Endothelial cell of umbilical vein (primary cell): ENCODE measurements at regions not wholly inside any gene's neighbourhood (a gene's known extent, or its start where the extent isn't known, plus 50 kb on each side); places are given as distances from the start of the nearest gene placed in this dataset.

Experiments used
- BruUV-seq: library from RNA; stranded (reverse); fragments of 400-500 nt; replicated peaks from 2 replicates; lab custom pipeline; 2021; lab: Mats Ljungman, UMichigan
- CTCF ChIA-PET: fragments of 300-600, 350-600 bp; sonication (Branson Sonifier 250); formaldehyde crosslinking; loops from one replicate; lab custom pipeline; 2021; ENCODE audit warnings: antibody characterized with exemption, inconsistent platforms; lab: Charles Lee
- POLR2A ChIA-PET: fragments of 300-600, 350-600 bp; sonication (Branson Sonifier 250); formaldehyde crosslinking; loops from one replicate; lab custom pipeline; 2021; ENCODE audit warnings: antibody characterized with exemption, inconsistent platforms; lab: Charles Lee
- DNase-seq: peaks from one replicate; pipeline ENCODE4 v3.0.0-alpha.2; 2011; ENCODE audit warnings: low read depth, low spot score
- FAIRE-seq: peaks from 2 replicates; lab custom pipeline; 2011; peaks lifted over from hg19 to GRCh38; lab: Jason Lieb, UNC
- H2AFZ ChIP-seq: 2 replicates; pipeline ENCODE4 v1.6.0; 2012; ENCODE audit warnings: low read depth, low read length, control low read depth, inconsistent platforms
- H3K27ac ChIP-seq: 2 replicates; pipeline ENCODE4 v1.5.1; 2011; ENCODE audit warnings: low read depth, mild to moderate bottlenecking, control low read depth, low read length, moderate library complexity; ENCODE audit not compliant: insufficient read depth
- H3K27me3 ChIP-seq, 2 experiments: 2 replicates each; pipeline versions ENCODE4 v1.6.0 to v1.6.1; 2011; ENCODE audit warnings: low read length in 2 of 2, mixed read lengths in 1 of 2; ENCODE audit not compliant: control insufficient read depth in 2 of 2, insufficient read depth in 2 of 2
- H3K36me3 ChIP-seq, 2 experiments: 2 replicates in 1 of 2; 3 replicates in 1 of 2; pipeline ENCODE4 v1.5.1; 2011; ENCODE audit warnings: low read length in 2 of 2, mild to moderate bottlenecking in 1 of 2, moderate library complexity in 1 of 2; ENCODE audit not compliant: control insufficient read depth in 2 of 2, insufficient read depth in 2 of 2; ENCODE audit errors: extremely low read depth in 1 of 2
- H3K4me1 ChIP-seq: 3 replicates; pipeline ENCODE4 v1.5.1; 2011; ENCODE audit warnings: mild to moderate bottlenecking, low read length; ENCODE audit not compliant: control insufficient read depth, insufficient read depth; ENCODE audit errors: extremely low read depth
- H3K4me2 ChIP-seq: 2 replicates; pipeline ENCODE4 v1.6.1; 2011; ENCODE audit warnings: low read length, control low read depth, mixed read lengths; ENCODE audit not compliant: insufficient read depth
- H3K4me3 ChIP-seq, 3 experiments: fragments of 200-600 bp in 1 of 3; sonication (generic), shearing (Covaris generic) in 1 of 3; replicated peaks in 1 of 3; 2 replicates each; pipeline ENCODE4 v1.5.1; 2011 to 2016; ENCODE audit warnings: control low read depth in 3 of 3, low read length in 3 of 3, mild to moderate bottlenecking in 2 of 3, inconsistent platforms in 1 of 3, low read depth in 1 of 3, moderate library complexity in 1 of 3; ENCODE audit not compliant: insufficient read depth in 1 of 3
- H3K79me2 ChIP-seq: 2 replicates; pipeline ENCODE4 v1.6.0; 2012; ENCODE audit warnings: low read length, inconsistent platforms; ENCODE audit not compliant: control insufficient read depth, insufficient read depth
- H3K9ac ChIP-seq: replicated peaks from 2 replicates; pipeline ENCODE3; 2011; ENCODE audit warnings: low read length, control low read depth; ENCODE audit not compliant: insufficient read depth; ENCODE audit errors: extremely low read depth
- H3K9me1 ChIP-seq: replicated peaks from 3 replicates; pipeline ENCODE4 v1.6.0; 2011; ENCODE audit warnings: mild to moderate bottlenecking, low read length; ENCODE audit not compliant: control insufficient read depth, insufficient read depth; ENCODE audit errors: extremely low read depth
- H3K9me3 ChIP-seq: replicated peaks from 2 replicates; pipeline ENCODE4 v1.5.1; 2012; ENCODE audit warnings: low read length, inconsistent platforms; ENCODE audit not compliant: control insufficient read depth, insufficient read depth
- H4K20me1 ChIP-seq: replicated peaks from 2 replicates; pipeline ENCODE3; 2011; ENCODE audit warnings: mild to moderate bottlenecking, low read length; ENCODE audit not compliant: control insufficient read depth, insufficient read depth; ENCODE audit errors: extremely low read depth
- CTCF ChIP-seq, 2 donors: IDR thresholded peaks; 1 replicate in 1 of 2; 2 replicates in 1 of 2; pipeline ENCODE4 v1.5.1; 2011; ENCODE audit warnings: low read length in 2 of 2, mild to moderate bottlenecking in 2 of 2, moderate library complexity in 2 of 2, control low read depth in 1 of 2, inconsistent platforms in 1 of 2, low read depth in 1 of 2; ENCODE audit not compliant: insufficient read depth in 1 of 2; ENCODE audit errors: extremely low read depth in 1 of 2
- EZH2 ChIP-seq: IDR thresholded peaks from 2 replicates; pipeline ENCODE4 v1.6.1; 2012; ENCODE audit warnings: borderline replicate concordance, low read depth, mild to moderate bottlenecking, moderate library complexity, low read length, inconsistent platforms; ENCODE audit not compliant: severe bottlenecking
- FOS ChIP-seq: IDR thresholded peaks from 2 replicates; pipeline ENCODE4 v1.6.1; 2011; ENCODE audit warnings: mild to moderate bottlenecking, low read length, moderate library complexity, borderline replicate concordance; ENCODE audit not compliant: insufficient read depth
- GATA2 ChIP-seq: IDR thresholded peaks from 2 replicates; pipeline ENCODE4 v1.7.0; 2011; ENCODE audit warnings: low read depth, mild to moderate bottlenecking, moderate library complexity, mixed read lengths, low read length; ENCODE audit not compliant: insufficient read length, insufficient read depth
- JUN ChIP-seq: IDR thresholded peaks from 2 replicates; pipeline ENCODE4 v1.6.1; 2011; ENCODE audit warnings: borderline replicate concordance, low read depth; ENCODE audit not compliant: insufficient read length, insufficient read depth
- MAX ChIP-seq: IDR thresholded peaks from 2 replicates; pipeline ENCODE4 v1.6.1; 2011; ENCODE audit not compliant: insufficient read depth, insufficient read length
- MYC ChIP-seq: IDR thresholded peaks from one replicate; pipeline ENCODE4 v1.6.1; 2011; ENCODE audit warnings: mild to moderate bottlenecking, low read depth, low read length
- POLR2A ChIP-seq: IDR thresholded peaks from 2 replicates; pipeline ENCODE4 v1.6.1; 2012; ENCODE audit warnings: low read depth, mild to moderate bottlenecking, control low read depth, low read length
- POLR2AphosphoS5 ChIP-seq: IDR thresholded peaks from 2 replicates; pipeline ENCODE4 v1.6.1; 2012; ENCODE audit warnings: low read depth, mild to moderate bottlenecking, control low read depth, low read length, moderate library complexity; ENCODE audit not compliant: insufficient read depth
- dilution Hi-C: fragments of 300-500 bp; cut with MboI; formaldehyde crosslinking; loops from one replicate; pipeline ENCODE4 v1.15.0; 2019; ENCODE audit warnings: low sequenced_read_pairs; ENCODE audit not compliant: extremely low pct_ligation_motif_present
- intact Hi-C: fragments of 100-400 bp; cut with micrococcal nuclease; formaldehyde crosslinking; loops from one replicate; pipeline ENCODE4 v1.10.0; 2022

DNA sequence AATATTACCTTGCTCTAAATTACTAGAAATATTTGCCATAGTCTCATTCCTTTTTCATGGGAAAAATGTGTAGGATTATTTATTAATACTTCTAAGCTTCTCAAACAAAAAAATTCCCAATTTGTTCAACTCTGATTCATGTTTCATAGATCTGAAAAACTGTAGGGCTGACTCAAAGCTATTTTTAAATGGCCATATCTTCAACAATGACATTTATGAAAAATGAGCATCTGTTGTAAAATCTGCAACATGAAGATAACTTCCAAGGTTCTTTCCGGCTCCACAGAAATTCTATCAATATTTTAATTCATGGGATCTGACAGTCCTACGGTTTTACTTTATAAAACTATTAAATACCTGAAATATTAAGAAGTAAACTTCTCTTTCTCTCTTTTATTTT lies 192.7 kb upstream of the KCNJ16 start:
- Histone ChIP-seq H3K4me3 (no peak overlapping the region), H4K20me1 (no peaks in the 10 kb centered on the region)

More for the DNA sequence above, 192.7 kb upstream of the KCNJ16 start:
- Histone ChIP-seq H2AFZ (no peak overlapping the region), H3K27me3 (no peaks in the 10 kb centered on the region), H3K4me1 (peaks cover 17% of the 10 kb centered on the region), H3K9ac (no peak overlapping the region), H3K9me1 (no peaks in the 10 kb centered on the region), H3K79me2 (no peaks in the 10 kb centered on the region), H3K4me2 (no peak overlapping the region), H3K9me3 (no peaks in the 10 kb centered on the region), H3K36me3 (no peaks in the 10 kb centered on the region), H3K27ac (no peak overlapping the region)
- no peak for FAIRE-seq
- ChIA-PET POLR2A (no interaction called here), CTCF (no interaction called here)
- no TSS peak for BruUV-seq
- TF ChIP-seq POLR2A (no peak), JUN (no peak), MAX (no peak), FOS (no peak), GATA2 (no peak), EZH2 (no peak), POLR2AphosphoS5 (no peak), CTCF (IDR thresholded peaks at IDR 0.05; ENCODE audit: extremely low read depth in 1 of 2, insufficient read depth in 1 of 2, low read depth in 1 of 2, low read length in 2 of 2) (no peak), MYC (no peak)
- dilution Hi-C loops (no loop called here), intact Hi-C loops (no loop called here)
- DNase-seq, result no peak
